Thyroid gland (tissue), 4 donors: ENCODE measurements at regions not wholly inside any gene's neighbourhood (a gene's known extent, or its start where the extent isn't known, plus 50 kb on each side); places are given as distances from the start of the nearest gene placed in this dataset.

ENCODE experiments used
- DNase-seq, 2 donors: peaks; one replicate each; pipeline ENCODE4 v3.0.0-alpha.2; 2019
- H3K27ac ChIP-seq, 3 donors: fragments of 200-600 bp; sonication (generic); 1 replicate in 2 of 3; 2 replicates in 1 of 3; pipeline ENCODE4 v1.5.1; 2016 to 2019; ENCODE audit warnings: mild to moderate bottlenecking in 1 of 3, moderate library complexity in 1 of 3
- H3K27me3 ChIP-seq: fragments of 200-600 bp; sonication (generic); one replicate; pipeline ENCODE4 v1.5.1; 2019
- H3K36me3 ChIP-seq, 2 donors: fragments of 200-600 bp; sonication (generic); one replicate each; pipeline ENCODE4 v1.5.1; 2016 to 2019
- H3K4me1 ChIP-seq, 2 donors: fragments of 200-600 bp; sonication (generic); one replicate each; pipeline ENCODE4 v1.5.1; 2017 to 2019
- H3K4me3 ChIP-seq, 3 donors: fragments of 200-600 bp; sonication (generic); replicated peaks in 1 of 3; 1 replicate in 2 of 3; 2 replicates in 1 of 3; pipeline ENCODE4 v1.5.1; 2016; ENCODE audit warnings: mild to moderate bottlenecking in 1 of 3
- H3K9me3 ChIP-seq: fragments of 200-600 bp; sonication (generic); one replicate; pipeline ENCODE4 v1.5.1; 2017
- POLR2A ChIP-seq, 2 donors: fragments of 450-650 bp; IDR thresholded peaks; one replicate each; pipeline ENCODE4 v1.6.1; 2017; ENCODE audit warnings: antibody characterized with exemption in 2 of 2, mild to moderate bottlenecking in 2 of 2, moderate library complexity in 1 of 2
- WGBS, 2 donors: methylation state at CpG; one replicate each; pipeline ENCODE4 v1.1.5; 2017; 5-methylcytosine and 5-hydroxymethylcytosine counted together
- intact Hi-C: fragments of 100-400 bp; cut with DNase I; formaldehyde crosslinking; loops from one replicate; pipeline ENCODE4 v1.15.1; 2023
- TF ChIP-seq, protein P1 (sequence below), 6 experiments: fragments of 200-600 bp in 3 of 6; fragments of 450-650 bp in 3 of 6; sonication (generic) in 3 of 6; IDR thresholded peaks; one replicate each; pipeline ENCODE4 v1.5.1; 2016 to 2019; ENCODE audit warnings: antibody characterized with exemption in 6 of 6, mild to moderate bottlenecking in 2 of 6, inconsistent platforms in 1 of 6, moderate library complexity in 1 of 6

DNA sequence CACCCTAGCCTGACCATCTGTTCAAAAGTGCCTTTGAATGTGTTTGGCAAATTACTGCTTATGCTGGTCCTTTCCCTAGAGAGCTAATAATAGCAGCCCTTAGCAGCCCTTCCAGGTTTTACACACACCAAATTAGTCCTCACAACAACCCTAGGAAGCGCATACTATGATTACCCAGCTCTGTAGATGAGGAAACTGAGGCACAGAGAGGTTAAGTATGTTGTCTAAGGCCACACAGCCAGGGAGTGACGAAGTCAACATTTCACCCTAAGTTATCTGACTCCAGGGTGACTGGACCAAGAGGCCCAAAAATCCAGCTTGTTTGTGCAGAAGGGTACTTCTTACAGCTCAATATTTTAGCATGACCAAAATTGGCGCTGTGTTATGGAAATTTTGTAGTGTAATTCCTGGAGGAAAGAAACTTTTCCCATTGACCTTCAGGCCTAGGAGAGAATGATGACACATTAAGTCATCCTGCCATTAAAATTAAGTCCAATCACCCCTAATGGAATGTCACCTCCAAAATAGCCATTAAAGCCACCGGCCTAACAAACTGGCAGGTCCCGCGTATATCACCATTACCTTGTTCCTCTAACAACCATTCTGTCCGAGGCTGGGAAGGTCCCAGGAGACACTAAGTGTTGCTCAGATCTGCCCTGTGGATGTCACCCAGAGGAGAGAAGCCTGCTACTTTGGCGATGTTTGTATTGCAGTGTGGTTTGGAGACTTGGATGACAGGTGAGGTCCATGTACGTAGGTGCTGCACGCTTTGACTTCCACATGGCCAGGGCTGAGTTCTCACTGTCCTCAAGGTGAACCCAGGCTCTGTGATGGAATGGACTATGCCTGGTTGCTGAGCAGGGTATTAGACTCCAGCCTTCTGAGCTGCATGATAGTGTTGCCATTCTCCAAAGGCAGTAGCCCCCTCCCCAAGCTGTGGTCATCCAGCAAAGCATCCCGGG is 258.3 kb downstream of the TOMM20 start:
- H3K9me3 ChIP-seq = no peaks in the 10 kb centered on the region
- peaks cover 0 to 14% of the 10 kb centered on the region in 2 donors for H3K4me1 ChIP-seq
- no peak overlapping the region for H3K4me3 ChIP-seq
- 91 to 93% methylated on average over 11 of the region's 11 CpGs for WGBS, 2 donors
- intact Hi-C loops = no loop called here
- H3K27ac ChIP-seq = no peak overlapping the region
- no peaks in the 10 kb centered on the region for H3K27me3 ChIP-seq
- TF ChIP-seq, protein P1, sequence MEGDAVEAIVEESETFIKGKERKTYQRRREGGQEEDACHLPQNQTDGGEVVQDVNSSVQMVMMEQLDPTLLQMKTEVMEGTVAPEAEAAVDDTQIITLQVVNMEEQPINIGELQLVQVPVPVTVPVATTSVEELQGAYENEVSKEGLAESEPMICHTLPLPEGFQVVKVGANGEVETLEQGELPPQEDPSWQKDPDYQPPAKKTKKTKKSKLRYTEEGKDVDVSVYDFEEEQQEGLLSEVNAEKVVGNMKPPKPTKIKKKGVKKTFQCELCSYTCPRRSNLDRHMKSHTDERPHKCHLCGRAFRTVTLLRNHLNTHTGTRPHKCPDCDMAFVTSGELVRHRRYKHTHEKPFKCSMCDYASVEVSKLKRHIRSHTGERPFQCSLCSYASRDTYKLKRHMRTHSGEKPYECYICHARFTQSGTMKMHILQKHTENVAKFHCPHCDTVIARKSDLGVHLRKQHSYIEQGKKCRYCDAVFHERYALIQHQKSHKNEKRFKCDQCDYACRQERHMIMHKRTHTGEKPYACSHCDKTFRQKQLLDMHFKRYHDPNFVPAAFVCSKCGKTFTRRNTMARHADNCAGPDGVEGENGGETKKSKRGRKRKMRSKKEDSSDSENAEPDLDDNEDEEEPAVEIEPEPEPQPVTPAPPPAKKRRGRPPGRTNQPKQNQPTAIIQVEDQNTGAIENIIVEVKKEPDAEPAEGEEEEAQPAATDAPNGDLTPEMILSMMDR (IDR thresholded peaks at IDR 0.05) = no peak
- no peak for TF ChIP-seq POLR2A (IDR thresholded peaks at IDR 0.05)
- no peaks in the 10 kb centered on the region for H3K36me3 ChIP-seq
- no peak for DNase-seq

DNA sequence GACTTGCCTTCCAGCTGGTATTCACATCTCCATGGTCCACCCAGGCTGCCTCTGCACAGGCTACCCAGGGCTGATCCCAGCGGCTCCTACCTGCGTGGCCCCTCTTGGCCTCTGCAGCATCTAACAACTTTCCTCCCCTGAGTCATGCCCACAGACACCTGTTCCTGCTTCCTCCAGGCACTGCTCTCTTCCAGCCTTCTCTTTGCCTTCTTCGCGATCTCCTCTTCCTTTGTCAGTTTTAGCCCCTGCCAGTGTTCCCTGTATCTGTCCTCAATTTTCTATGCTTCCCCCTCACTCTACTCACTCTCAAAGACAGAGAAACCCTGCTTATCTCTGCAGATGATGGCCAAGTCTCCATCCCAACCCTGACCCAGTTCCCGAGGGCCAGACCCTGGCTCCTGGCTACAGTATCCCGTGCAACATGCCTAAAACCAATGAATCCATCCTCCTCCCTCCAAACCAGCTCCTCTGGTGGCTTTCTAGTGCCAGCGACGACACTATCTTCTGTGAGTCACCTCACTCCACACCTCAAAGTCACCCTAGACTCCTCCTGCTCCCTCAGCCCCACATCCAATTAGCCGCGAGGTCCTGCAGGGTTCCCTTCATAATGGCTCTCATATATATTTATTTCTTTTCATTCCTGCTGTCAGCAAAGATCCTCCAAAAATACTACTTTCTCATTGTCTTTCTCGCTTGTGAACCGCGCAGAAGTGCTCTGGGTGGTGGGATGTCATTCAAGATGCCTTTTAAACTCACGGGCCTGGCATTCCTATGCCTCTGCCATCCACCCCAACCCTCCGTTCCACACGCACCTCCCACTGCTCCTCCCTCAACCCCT is 259.2 kb downstream of the TOMM20 start:
- Histone ChIP-seq H3K36me3 (no peaks in the 10 kb centered on the region), H3K9me3 (no peaks in the 10 kb centered on the region), H3K4me1 (peaks cover 0 to 5% of the 10 kb centered on the region in 2 donors), H3K27me3 (no peaks in the 10 kb centered on the region), H3K4me3 (no peak overlapping the region), H3K27ac (no peak overlapping the region)
- no peak for DNase-seq
- TF ChIP-seq, protein P1 (IDR thresholded peaks at IDR 0.05) = no peak
- TF ChIP-seq POLR2A (IDR thresholded peaks at IDR 0.05) = no peak
- 85 to 92% methylated on average over 16 of the region's 16 CpGs for WGBS, 2 donors
- intact Hi-C loops = no loop called here

DNA sequence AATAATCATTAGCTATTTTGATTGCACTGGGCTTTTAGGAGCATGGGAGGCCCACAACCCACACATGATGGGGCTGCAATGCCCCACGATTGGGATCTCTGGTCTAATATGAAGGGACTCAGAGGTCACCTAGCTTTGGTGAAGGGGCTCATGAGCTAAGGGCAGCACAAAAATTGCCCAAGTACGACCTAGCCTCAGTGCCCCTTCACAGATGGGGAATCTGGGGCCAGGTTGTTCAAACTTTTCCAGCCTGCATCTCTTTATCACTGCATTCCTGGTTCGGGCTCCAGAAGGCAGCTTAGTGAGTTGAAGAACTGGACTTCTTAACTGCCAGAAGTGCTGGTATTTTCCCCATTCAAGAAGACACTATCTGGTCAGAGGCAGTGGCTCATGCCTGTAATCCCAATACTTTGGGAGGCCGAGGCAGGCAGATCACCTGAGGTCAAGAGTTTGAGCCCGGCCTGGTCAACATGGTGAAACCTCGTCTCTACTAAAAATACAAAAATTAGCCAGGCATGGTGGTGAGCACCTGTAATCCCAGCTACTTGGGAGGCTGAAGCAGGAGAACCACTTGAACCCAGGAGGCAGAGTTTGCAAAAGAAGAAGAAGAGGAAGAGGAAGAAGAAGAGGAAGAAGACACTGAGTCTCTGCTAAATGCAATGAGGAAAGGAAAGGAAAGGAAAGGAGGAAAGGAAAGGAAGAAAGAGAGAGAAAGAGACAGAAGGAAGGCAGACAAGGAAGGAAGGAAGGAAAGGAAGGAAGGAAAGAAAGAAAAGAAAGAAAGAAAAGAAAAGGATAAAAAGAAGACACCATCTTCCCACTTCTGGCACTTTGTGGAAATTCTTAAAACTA is 258.5 kb upstream of the IRF2BP2 start:
- Histone ChIP-seq H3K27me3 (no peaks in the 10 kb centered on the region), H3K27ac (no peak overlapping the region), H3K4me1 (peaks cover 0 to 6% of the 10 kb centered on the region in 2 donors), H3K4me3 (no peak overlapping the region), H3K36me3 (no peaks in the 10 kb centered on the region), H3K9me3 (no peaks in the 10 kb centered on the region)
- TF ChIP-seq, protein P1 (IDR thresholded peaks at IDR 0.05) = no peak
- TF ChIP-seq POLR2A (IDR thresholded peaks at IDR 0.05) = no peak
- WGBS, 2 donors = 85 to 95% methylated on average over 6 of the region's 6 CpGs
- intact Hi-C loops = no loop called here
- no peak for DNase-seq

DNA sequence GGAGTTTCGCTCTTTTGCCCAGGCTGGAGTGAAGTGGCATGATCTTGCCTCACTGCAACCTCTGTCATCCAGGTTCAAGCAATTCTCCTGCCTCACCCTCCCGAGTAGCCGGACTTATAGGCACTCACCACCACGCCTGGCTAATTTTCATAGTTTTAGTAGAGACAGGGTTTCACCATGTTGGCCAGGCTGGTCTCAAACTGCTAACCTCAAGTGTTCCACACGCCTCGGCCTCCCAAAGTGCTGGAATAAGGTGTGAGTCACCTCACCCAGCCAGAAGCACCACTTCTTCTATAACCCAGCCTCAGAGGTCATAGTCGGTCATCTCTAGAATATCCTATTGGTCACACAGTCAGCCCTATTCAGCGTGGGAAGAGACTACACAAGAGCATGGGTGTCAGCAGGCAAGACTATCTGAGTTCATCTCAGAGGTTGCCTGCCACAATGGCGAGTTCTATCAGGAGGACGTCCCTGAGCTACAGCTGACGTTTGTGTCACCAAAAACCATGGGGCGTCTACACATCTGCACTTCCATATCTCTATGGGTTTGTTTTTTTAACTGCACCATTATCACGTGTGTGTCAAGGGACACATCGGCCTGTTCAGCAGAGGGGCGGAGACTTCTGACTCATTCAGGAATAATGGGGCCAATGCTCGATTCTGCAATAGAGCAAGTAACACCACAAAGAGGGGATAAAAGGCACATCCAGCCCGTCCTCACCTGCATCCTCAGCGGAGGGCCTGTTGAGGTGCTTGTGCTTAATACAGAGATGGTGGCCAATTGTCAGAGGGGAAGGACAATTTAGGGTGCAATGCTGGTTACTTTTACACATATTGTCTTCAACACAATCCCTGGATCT is 256.3 kb upstream of the IRF2BP2 start:
- peaks cover 10 to 19% of the 10 kb centered on the region in 2 donors for H3K4me1 ChIP-seq

More for the DNA sequence above, 256.3 kb upstream of the IRF2BP2 start:
- DNase-seq = no peak
- 79 to 93% methylated on average over 18 of the region's 18 CpGs for WGBS, 2 donors
- Histone ChIP-seq H3K9me3 (no peaks in the 10 kb centered on the region), H3K36me3 (no peaks in the 10 kb centered on the region), H3K27ac (no peak overlapping the region), H3K4me3 (no peak overlapping the region), H3K27me3 (no peaks in the 10 kb centered on the region)
- TF ChIP-seq, protein P1 (IDR thresholded peaks at IDR 0.05) = no peak
- no peak for TF ChIP-seq POLR2A (IDR thresholded peaks at IDR 0.05)
- intact Hi-C loops = no loop called here
